CD14-positive monocyte (primary cell): ENCODE measurements at regions not wholly inside any gene's neighbourhood (a gene's known extent, or its start where the extent isn't known, plus 50 kb on each side); places are given as distances from the start of the nearest gene placed in this dataset.

Source experiments
- DNase-seq, 3 donors: peaks; one replicate each; pipeline ENCODE4 v3.0.0-alpha.2; 2011 to 2022
- H2AFZ ChIP-seq: 2 replicates; pipeline ENCODE4 v1.6.0; 2012; ENCODE audit warnings: mild to moderate bottlenecking, low read depth, low read length, inconsistent platforms; ENCODE audit not compliant: insufficient read depth, poor library complexity, severe bottlenecking
- H3K27ac ChIP-seq, 2 donors: 1 replicate in 1 of 2; 2 replicates in 1 of 2; pipeline ENCODE4 v1.5.1; 2012 to 2013; ENCODE audit warnings: low read length in 2 of 2, control low read depth in 1 of 2, inconsistent platforms in 1 of 2, low read depth in 1 of 2, mild to moderate bottlenecking in 1 of 2
- H3K27me3 ChIP-seq, 2 donors: one replicate each; pipeline versions ENCODE4 v1.6.0 to v1.6.1; 2011 to 2013; ENCODE audit warnings: low read length in 2 of 2; ENCODE audit not compliant: control insufficient read depth in 2 of 2, insufficient read depth in 2 of 2
- H3K36me3 ChIP-seq, 2 donors: replicated peaks in 1 of 2; 1 replicate in 1 of 2; 2 replicates in 1 of 2; pipeline versions ENCODE4 v1.5.1 to v1.6.1; 2012 to 2013; ENCODE audit warnings: low read length in 2 of 2, control low read depth in 1 of 2, inconsistent platforms in 1 of 2, mild to moderate bottlenecking in 1 of 2; ENCODE audit not compliant: insufficient read depth in 2 of 2, control insufficient read depth in 1 of 2
- H3K4me1 ChIP-seq, 2 donors: 1 replicate in 1 of 2; 2 replicates in 1 of 2; pipeline versions ENCODE4 v1.5.1 to v1.6.1; 2012 to 2013; ENCODE audit warnings: low read length in 2 of 2, control low read depth in 1 of 2, inconsistent platforms in 1 of 2, mild to moderate bottlenecking in 1 of 2, moderate library complexity in 1 of 2; ENCODE audit not compliant: insufficient read depth in 2 of 2, control insufficient read depth in 1 of 2
- H3K4me2 ChIP-seq: replicated peaks from 2 replicates; pipeline ENCODE3; 2012; ENCODE audit warnings: low read length, moderate library complexity, mild to moderate bottlenecking; ENCODE audit not compliant: poor library complexity, severe bottlenecking; ENCODE audit errors: extremely low read depth
- H3K4me3 ChIP-seq, 3 experiments: fragments of 200-600 bp in 1 of 3; sonication (generic) in 1 of 3; replicated peaks in 1 of 3; 1 replicate in 2 of 3; 2 replicates in 1 of 3; pipeline ENCODE4 v1.5.1; 2011 to 2013; ENCODE audit warnings: low read length in 3 of 3, mild to moderate bottlenecking in 3 of 3, control low read depth in 2 of 3, low read depth in 2 of 3, inconsistent platforms in 1 of 3, moderate library complexity in 1 of 3
- H3K79me2 ChIP-seq: 2 replicates; pipeline ENCODE4 v1.6.0; 2012; ENCODE audit warnings: mild to moderate bottlenecking, control low read depth, inconsistent platforms, low read length, moderate library complexity; ENCODE audit not compliant: insufficient read depth
- H3K9ac ChIP-seq: 2 replicates; pipeline ENCODE4 v1.6.0; 2017; ENCODE audit warnings: low read length, mild to moderate bottlenecking; ENCODE audit not compliant: insufficient read depth, poor library complexity, severe bottlenecking
- H3K9me3 ChIP-seq, 2 donors: replicated peaks in 1 of 2; 1 replicate in 1 of 2; 2 replicates in 1 of 2; pipeline versions ENCODE4 v1.5.1 to v1.6.1; 2012 to 2013; ENCODE audit warnings: low read length in 2 of 2, control low read depth in 1 of 2; ENCODE audit not compliant: control insufficient read depth in 1 of 2, insufficient read depth in 1 of 2
- H4K20me1 ChIP-seq: 2 replicates; pipeline ENCODE4 v1.6.0; 2012; ENCODE audit warnings: mild to moderate bottlenecking, low read length, control low read depth, moderate library complexity; ENCODE audit not compliant: insufficient read depth
- H3K27ac Mint-ChIP-seq, 7 donors: one replicate each; pipeline ENCODE4 v1.8.0; 2020; ENCODE audit warnings: mild to moderate bottlenecking in 7 of 7, mixed read lengths in 7 of 7, moderate library complexity in 6 of 7, inconsistent platforms in 2 of 7
- H3K27me3 Mint-ChIP-seq, 3 donors: one replicate each; pipeline ENCODE4 v1.8.0; 2021 to 2022; ENCODE audit warnings: low read depth in 3 of 3, mild to moderate bottlenecking in 3 of 3, mixed read lengths in 3 of 3, moderate library complexity in 3 of 3, inconsistent platforms in 1 of 3
- H3K36me3 Mint-ChIP-seq, 2 donors: one replicate each; pipeline ENCODE4 v1.8.0; 2020; ENCODE audit warnings: mixed read lengths in 2 of 2, inconsistent platforms in 1 of 2, mild to moderate bottlenecking in 1 of 2
- H3K4me1 Mint-ChIP-seq: one replicate; pipeline ENCODE4 v1.8.0; 2020; ENCODE audit warnings: mild to moderate bottlenecking, mixed read lengths
- H3K4me3 Mint-ChIP-seq, 2 donors: one replicate each; pipeline ENCODE4 v1.8.0; 2020; ENCODE audit warnings: mild to moderate bottlenecking in 2 of 2, mixed read lengths in 2 of 2, moderate library complexity in 1 of 2
- H3K9me3 Mint-ChIP-seq, 7 donors: one replicate each; pipeline ENCODE4 v1.8.0; 2020 to 2022; ENCODE audit warnings: mixed read lengths in 7 of 7, mild to moderate bottlenecking in 6 of 7, moderate library complexity in 6 of 7, inconsistent platforms in 2 of 7
- CTCF ChIP-seq: fragments of 200-600 bp; IDR thresholded peaks from one replicate; pipeline ENCODE4 v1.8.0; 2022; ENCODE audit warnings: antibody characterized with exemption, mild to moderate bottlenecking
- WGBS: methylation state at CpG from one replicate; pipeline ENCODE4 v1.1.5; 2013; ENCODE audit warnings: missing lambda C conversion rate; ENCODE audit not compliant: insufficient coverage; 5-methylcytosine and 5-hydroxymethylcytosine counted together
- intact Hi-C, 2 donors: fragments of 100-400 bp; cut with micrococcal nuclease; formaldehyde crosslinking; loops; one replicate each; pipeline versions ENCODE4 v1.15.0 to v1.15.1; 2023

GRCh38 chrX:79231662-79232061 is 87.2 kb downstream of the GPR174 start:
- H3K27ac ChIP-seq: no peak overlapping the region
- H3K27me3 Mint-ChIP-seq: peaks cover 0 to 4% (median 0%) of the 10 kb centered on the region in 3 donors
- no peaks in the 10 kb centered on the region for H3K36me3 Mint-ChIP-seq
- H3K27ac Mint-ChIP-seq: no peak overlapping the region
- intact Hi-C loops: no loop called here
- H3K4me3 Mint-ChIP-seq: no peak overlapping the region
- no peaks in the 10 kb centered on the region for H3K36me3 ChIP-seq
- H2AFZ ChIP-seq: no peak overlapping the region
- H3K4me1 ChIP-seq: no peaks in the 10 kb centered on the region
- whole genome bisulfite sequencing: no CpG with 5 or more reads among the region's 2 CpGs
- TF ChIP-seq CTCF: no peak
- no peak overlapping the region for H3K4me3 ChIP-seq
- H3K4me2 ChIP-seq: no peak overlapping the region
- H3K9ac ChIP-seq: no peak overlapping the region
- H4K20me1 ChIP-seq: no peaks in the 10 kb centered on the region
- DNase-seq: no peak
- peaks cover 0 to 9% (median 0%) of the 10 kb centered on the region in 7 donors for H3K9me3 Mint-ChIP-seq
- no peaks in the 10 kb centered on the region for H3K79me2 ChIP-seq
- no peaks in the 10 kb centered on the region for H3K27me3 ChIP-seq
- peaks cover 4 to 5% of the 10 kb centered on the region in 2 donors for H3K9me3 ChIP-seq
- no peaks in the 10 kb centered on the region for H3K4me1 Mint-ChIP-seq
